ENCODE measurements at regions not wholly inside any gene's neighbourhood (a gene's known extent, or its start where the extent isn't known, plus 50 kb on each side); places are given as distances from the start of the nearest gene placed in this dataset.

- DNase-seq = no peak
- intact Hi-C loops (cut with DNase I; ENCODE audit: low total_unique reads) = no loop called here
- H3K9me3 ChIP-seq = peaks cover 0 to 4% of the 10 kb centered on the region in 2 donors
- H3K4me3 ChIP-seq = no peak overlapping the region
- no peak overlapping the region for H3K27ac ChIP-seq
- TF ChIP-seq CTCF (IDR thresholded peaks at IDR 0.05) = no peak
- H3K36me3 ChIP-seq = no peaks in the 10 kb centered on the region
- no peaks in the 10 kb centered on the region for H3K4me1 ChIP-seq
- no peaks in the 10 kb centered on the region for H3K27me3 ChIP-seq
Observed at GRCh38 chr20:48392407-48393310, 435.1 kb downstream of the PREX1 start.

- intact Hi-C loops (cut with DNase I; ENCODE audit: low total_unique reads) = no loop called here
- TF ChIP-seq POLR2A (IDR thresholded peaks at IDR 0.05) (no peak), CTCF (IDR thresholded peaks at IDR 0.05) (no peak)
Observed at GRCh38 chr20:48390981-48391380, 436.8 kb downstream of the PREX1 start.

GRCh38 chr20:48387675-48388074 lies 440.1 kb downstream of the PREX1 start:
- no peak overlapping the region for H3K4me3 ChIP-seq
- DNase-seq = no peak
- no peaks in the 10 kb centered on the region for H3K36me3 ChIP-seq
- H3K9me3 ChIP-seq = peaks cover 0 to 4% of the 10 kb centered on the region in 2 donors
- H3K4me1 ChIP-seq = no peaks in the 10 kb centered on the region
- intact Hi-C loops (cut with DNase I; ENCODE audit: low total_unique reads) = no loop called here
- no peaks in the 10 kb centered on the region for H3K27me3 ChIP-seq
- H3K27ac ChIP-seq = no peak overlapping the region
- no peak for TF ChIP-seq POLR2A (IDR thresholded peaks at IDR 0.05)
- no peak for TF ChIP-seq CTCF (IDR thresholded peaks at IDR 0.05)

More at GRCh38 chr20:48390981-48391380, 436.8 kb downstream of the PREX1 start:
- Histone ChIP-seq H3K27me3 (no peaks in the 10 kb centered on the region), H3K9me3 (peaks cover 0 to 4% of the 10 kb centered on the region in 2 donors), H3K36me3 (no peaks in the 10 kb centered on the region), H3K4me1 (no peaks in the 10 kb centered on the region), H3K4me3 (no peak overlapping the region), H3K27ac (no peak overlapping the region)
- no peak for DNase-seq

- Histone ChIP-seq H3K9me3 (no peaks in the 10 kb centered on the region), H3K27ac (no peak overlapping the region), H3K27me3 (no peaks in the 10 kb centered on the region), H3K36me3 (no peaks in the 10 kb centered on the region), H3K4me3 (no peak overlapping the region), H3K4me1 (no peaks in the 10 kb centered on the region)
- intact Hi-C loops (cut with DNase I; ENCODE audit: low total_unique reads) = no loop called here
- DNase-seq = no peak
- no peak for TF ChIP-seq CTCF (IDR thresholded peaks at IDR 0.05)
- no peak for TF ChIP-seq POLR2A (IDR thresholded peaks at IDR 0.05)
Observed at GRCh38 chr20:48385527-48385926, 442.3 kb downstream of the PREX1 start.

GRCh38 chr20:48385114-48385513 lies 442.7 kb downstream of the PREX1 start:
- intact Hi-C loops (cut with DNase I; ENCODE audit: low total_unique reads) = no loop called here
- TF ChIP-seq CTCF (IDR thresholded peaks at IDR 0.05) = no peak
- no peak for TF ChIP-seq POLR2A (IDR thresholded peaks at IDR 0.05)
- DNase-seq = no peak

More at GRCh38 chr20:48385114-48385513, 442.7 kb downstream of the PREX1 start:
- H3K4me3 ChIP-seq = no peak overlapping the region
- no peaks in the 10 kb centered on the region for H3K4me1 ChIP-seq
- no peaks in the 10 kb centered on the region for H3K36me3 ChIP-seq
- H3K27ac ChIP-seq = no peak overlapping the region
- no peaks in the 10 kb centered on the region for H3K9me3 ChIP-seq
- no peaks in the 10 kb centered on the region for H3K27me3 ChIP-seq
